GM18498 (cell line): ENCODE measurements at regions not wholly inside any gene's neighbourhood (a gene's known extent, or its start where the extent isn't known, plus 50 kb on each side); places are given as distances from the start of the nearest gene placed in this dataset.

Experiments used
- ATAC-seq: cut with Tn5 transposase; IDR thresholded peaks from one replicate; pipeline ENCODE4 v1.9.1; 2021; ENCODE audit warnings: mild to moderate bottlenecking, moderate library complexity; ENCODE audit not compliant: unreplicated experiment

DNA sequence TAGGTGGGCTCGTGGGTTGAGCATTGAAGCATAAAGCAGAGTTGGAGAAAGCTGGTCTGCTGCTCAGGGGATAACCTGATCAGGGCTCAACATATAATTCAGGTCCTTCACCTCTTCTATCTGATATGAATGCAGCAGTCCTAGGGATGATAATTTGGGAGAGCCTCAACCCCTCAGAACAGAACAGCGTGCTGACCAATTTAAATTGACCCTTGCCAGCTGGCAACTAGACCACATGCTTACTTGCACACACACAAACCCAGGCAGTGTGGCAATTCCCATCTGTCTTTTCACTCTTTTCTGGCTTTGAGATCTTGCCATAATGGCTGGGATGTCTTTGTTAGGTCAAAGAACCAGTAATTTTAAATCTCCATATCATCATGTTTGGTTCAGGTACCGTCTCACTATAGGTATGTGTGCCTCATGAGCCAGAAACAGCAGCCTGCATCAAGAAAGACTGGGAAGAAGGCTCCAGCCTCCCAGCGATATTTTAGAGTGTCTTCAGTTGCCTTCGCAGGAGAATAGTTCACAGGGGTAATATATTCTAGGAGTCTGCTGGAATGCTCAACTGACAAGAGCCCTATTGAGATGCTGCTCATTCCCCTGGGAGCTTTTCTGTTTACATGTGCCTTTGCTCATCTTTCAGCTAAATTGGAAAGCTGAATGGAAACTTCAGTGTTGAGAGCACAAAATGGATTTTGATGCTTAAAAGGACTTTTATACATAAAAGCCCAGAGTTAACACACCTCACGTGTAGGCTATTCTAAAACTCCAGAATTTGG is 497.6 kb downstream of the RASEF start:
- ATAC-seq: no peak

DNA sequence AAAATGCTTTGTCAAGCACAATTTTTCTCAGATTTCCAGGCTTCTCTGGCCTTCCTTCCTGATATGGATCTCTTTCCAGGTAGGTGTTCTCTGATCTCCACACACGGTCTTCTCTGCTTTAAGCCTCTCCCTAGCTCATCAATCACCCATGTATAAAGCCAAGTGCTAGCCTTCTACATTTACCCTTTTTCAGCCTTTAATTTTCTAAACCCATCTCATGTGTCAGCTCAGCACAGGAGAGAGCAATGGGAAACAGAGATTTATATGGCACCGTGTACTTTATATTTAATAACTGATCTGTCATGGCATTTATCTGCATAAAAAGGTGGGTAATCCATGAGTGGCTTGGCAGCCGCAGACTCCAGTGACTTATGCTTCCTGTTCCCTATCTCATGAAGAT is 495.0 kb downstream of the RASEF start:
- no peak for ATAC-seq

DNA sequence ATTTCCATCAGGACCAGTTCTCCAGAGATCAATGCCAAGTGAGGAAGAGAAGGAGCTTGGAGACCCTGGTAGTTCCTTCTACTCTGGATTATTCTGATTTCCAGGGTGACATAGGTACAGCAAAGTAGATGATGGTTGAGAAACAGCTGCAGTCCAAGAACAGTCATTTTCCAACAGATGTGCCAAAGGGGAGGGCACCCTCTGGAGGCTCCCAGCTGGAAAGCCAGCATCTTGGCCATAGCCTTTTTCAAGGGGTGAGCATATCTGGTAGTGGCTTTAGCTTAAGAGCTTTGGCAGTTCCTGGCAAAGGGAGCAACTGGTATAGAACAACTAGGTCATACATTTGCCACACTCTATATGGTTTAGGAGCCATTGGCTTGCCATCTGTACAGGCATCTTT is 492.7 kb downstream of the RASEF start:
- ATAC-seq: no peak

DNA sequence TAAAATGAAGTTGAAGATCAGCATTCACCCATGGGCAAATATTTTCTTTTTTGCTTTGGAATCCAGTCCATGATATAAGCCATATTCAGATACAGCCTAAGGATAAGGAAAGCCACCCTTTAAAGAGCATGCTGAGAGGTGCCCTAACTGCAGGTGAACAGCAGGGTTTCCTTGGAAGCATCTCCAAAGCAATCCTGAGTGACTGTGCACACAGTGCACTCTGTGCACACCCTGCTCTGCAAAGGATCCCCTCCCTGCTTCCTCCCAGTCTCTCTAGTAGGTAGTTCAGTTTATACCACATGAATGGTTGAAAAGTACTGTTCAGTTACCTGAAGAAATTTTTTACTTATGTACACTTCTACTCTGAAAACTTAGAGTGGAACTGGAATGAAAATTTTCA is 491.4 kb downstream of the RASEF start:
- ATAC-seq: no peak

DNA sequence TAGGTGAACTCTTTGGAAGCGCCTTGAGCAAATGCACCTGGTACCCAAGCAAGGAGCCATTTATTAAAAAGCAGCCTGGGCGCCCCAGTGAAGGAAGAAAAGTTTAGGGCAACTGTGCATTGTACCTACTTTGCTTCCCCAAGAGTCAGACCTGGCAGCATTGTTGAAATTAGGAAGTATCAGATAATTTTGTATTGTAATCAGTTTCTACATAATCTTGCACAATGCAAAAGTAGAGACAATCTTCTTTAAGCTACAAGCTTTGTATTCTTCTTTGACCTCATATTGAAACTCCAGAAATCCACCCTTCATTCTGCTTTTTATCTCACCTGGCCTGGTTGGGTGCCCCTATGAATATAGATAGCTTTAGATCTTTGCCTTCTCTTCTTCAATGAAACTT is 490.8 kb downstream of the RASEF start:
- no peak for ATAC-seq

DNA sequence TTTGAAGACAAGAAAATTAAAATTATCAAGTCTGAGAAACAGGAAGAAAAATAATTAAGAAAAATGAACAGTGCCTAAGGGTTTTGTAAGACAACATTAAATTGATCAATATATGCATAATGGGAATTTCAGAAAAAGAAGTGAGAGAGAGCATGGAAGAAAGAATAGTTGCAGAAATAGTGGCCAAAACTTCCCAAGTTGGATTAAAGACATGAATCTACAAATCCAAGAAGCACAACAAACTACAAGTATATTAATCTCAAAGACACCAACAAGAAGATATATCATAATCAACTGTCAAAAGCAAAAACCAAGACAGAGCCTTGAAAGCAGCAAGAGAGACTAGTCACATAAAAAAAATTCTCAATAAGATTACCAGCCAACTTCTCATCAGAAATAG is 488.0 kb downstream of the RASEF start:
- ATAC-seq: no peak

DNA sequence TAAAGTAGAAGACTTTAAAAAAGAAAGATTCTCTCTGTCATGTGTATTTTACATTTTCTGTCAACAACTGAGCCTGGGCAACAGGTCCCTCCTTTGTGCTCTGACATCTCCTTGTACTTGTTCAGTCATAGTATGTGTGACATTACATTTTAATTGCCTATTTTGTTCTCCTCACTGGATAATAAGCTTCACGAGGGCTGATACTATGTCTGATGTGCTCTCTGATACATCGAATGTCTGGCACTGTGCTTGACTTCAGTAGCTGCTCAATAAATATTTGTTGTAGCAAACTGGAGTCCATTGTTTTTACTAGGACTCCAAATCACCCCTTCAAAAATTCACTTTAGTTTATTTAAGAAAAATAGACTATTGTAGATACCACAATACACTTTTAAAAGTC is 482.0 kb downstream of the RASEF start:
- no peak for ATAC-seq

DNA sequence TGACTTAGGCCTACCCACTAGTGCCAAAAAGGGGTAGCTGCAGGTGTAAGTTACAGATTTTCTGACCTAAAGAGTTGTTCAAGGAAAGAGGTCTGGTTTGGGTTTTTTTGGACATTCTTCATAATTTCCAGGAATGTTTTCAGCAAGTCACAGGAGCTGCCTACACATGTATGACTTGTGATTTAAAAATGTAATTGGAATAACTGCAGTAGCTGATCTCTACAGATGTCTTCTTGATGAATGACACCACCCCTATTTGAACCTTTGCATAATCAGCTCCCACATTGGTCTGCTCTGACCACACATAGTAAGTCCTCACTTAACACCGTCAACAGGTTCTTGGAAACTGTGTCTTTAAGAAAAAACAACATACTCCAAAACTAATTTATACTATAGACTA is 481.4 kb downstream of the RASEF start:
- no peak for ATAC-seq

DNA sequence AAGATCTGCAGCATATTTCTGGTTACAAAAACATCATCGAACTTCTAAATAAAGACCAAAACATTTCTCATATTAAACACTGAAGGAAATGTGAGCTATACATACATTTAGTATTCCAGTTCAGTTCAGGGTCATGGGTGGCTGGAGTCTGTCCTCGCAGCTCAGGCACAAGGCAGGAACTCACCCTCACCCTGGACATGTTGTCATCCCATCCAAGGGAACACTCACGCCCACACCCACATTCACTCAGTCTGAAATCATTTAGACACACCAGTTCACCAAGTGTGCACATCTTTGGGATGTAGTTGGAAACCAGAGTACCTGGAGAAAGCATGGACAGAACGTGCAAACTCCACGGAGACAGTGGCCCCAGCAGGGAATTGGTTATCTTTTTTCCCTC is 481.0 kb downstream of the RASEF start:
- ATAC-seq: no peak

DNA sequence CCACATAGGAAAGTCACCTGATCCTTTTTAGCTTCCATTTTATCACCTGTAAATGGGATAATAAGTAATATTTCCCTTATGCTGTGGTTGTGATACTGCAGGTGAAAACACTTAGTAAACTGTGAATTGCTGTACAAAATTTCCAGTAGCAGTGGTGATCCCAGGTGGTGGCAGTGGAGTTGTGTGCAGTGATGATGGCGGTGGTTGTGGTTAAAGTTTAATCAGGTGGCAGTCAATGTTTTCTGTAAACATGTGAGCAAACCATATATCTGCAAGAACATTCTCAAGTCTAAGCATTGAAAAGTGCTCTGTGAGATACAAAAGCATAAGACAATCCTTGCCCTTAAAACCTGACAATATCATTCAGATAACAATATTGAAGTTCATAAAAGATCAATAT is 480.2 kb downstream of the RASEF start:
- no peak for ATAC-seq

DNA sequence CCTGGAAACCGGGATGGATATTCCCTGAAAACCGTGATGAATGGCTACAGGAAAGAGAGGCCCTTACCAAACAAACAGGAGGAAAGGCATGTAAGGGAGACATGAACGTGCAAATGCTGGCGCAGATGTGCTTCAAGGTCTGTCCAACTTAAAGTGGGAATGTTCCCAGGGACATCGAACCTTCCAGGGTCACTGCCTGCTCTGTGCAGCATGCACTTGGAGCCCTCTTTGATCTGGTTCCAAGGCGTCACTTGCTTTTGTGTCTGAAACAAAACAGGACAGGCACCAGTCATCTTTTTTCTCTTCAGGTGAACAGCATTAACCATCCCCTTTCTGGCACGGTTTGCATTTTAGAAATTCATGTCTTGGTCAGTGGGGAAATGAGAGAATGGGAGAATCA is 479.4 kb downstream of the RASEF start:
- no peak for ATAC-seq

DNA sequence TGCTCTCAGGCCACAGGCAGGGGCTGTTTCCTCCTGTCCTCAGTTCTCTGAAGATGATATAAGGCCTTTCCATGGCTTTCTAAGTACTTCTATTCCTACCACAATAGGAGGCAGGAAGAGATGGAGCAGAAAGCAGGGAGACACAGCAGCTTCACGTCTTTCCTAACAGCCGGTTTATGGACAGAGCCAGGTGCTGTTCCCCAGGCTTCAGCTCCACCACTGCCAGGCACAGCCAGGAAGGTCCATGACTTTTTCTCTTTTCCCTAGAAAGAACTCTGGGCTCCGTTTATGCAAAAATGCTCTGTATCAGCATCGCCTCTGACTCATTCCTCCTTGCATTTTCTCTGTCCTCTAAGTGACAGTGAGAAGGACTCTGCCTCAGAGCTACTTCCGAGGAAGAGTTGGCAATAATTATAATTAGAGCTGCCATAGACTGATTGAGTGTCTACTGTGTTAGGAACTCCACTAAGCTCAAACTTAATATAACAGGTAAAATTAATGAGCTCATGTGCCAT is 478.5 kb downstream of the RASEF start:
- no peak for ATAC-seq

DNA sequence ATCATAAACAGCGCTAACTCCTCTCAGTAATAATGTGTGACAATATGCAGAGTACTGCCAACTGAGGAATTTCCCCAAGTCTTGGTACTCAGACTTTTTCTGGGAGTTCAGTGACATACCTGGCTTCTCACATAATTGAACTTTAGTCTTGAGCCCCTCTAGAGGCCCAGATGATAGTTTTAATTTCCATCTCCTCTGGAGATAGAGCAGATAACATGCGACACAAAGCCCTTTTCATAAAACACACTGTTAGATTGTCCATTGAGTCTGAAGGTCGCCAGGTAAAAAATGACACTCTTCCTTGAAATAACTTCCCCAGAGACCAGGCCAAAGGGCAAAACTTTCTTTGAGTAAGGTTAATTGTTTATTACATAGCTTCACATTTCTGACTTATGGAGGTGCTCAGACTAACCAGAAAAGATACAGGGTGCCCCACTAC is 476.0 kb downstream of the RASEF start:
- ATAC-seq: no peak

DNA sequence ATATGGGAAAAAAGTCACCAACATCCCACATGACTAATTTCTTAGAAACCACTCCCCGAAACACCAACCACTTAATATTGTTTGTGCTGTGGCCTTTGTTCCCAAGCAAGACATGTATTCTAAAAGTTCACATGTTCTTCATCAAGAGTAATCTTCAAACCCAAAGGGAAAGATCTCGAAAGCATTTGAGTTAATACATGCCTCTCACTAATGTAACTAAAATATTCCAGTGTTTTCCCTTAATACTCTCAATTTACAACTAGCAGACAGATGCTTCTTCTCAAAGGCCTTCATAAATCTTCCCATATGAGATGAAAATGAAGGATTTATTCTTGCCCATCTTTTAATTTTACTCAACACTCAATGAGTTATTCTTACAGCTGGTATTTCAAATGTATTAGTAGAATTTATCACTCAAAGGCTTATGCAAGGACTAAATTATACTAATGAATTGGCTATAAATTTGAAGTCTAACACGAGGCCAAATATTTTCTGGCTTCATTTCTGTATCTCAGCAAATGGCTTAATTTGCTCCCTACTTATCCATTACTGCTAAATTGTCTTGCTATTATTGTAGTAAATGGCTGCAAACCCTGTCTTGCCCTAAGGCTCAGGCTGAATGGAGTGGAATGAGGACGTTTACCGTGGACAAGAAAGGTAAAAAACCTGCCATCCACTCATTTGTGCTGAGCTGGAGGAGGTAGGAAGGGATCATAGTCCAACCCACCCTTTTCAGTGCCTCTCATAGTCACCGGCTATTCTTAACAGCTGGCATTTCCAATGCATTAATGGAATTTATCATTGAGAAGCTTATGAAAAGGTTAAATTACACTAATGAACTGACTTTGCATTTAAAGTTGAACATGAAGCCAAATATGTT is 474.4 kb downstream of the RASEF start:
- ATAC-seq: no peak

DNA sequence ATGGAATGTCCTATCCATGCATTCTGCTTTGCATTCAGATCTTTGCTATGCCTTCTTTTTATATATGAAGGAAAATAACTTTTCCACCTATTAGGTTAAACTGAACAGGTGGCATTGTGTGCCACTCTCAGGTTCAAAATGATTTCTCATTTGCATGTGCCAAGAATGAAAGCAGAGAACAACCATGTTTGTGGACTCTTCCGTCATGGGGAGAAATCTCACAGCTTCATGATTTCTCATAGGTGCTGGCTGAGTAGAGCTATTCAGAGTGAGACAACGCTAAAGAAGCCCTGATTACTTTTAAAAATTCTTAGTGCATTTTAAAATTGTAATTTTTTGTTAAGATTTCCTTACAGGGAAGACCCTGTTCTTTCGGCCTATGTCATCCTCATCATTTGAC is 472.1 kb downstream of the RASEF start:
- no peak for ATAC-seq

DNA sequence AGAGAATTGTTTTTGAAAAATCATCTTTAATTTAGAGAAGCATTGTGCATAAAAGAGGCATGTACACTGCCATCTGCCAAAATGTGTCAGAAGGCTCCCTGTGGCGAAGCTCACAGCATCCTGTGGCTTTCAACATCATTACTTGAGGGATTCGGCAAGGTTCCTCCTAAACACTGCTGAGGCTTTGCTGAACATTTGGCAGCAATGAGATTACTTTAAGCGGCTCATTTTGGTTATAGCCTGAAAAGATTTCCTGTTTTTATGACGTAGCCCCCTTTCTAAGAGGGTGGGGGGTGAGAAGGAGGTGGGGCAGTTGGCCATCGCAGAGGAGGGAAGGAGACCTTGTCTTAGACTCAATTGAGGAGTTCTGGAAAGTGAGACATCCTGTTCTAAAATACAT is 469.4 kb downstream of the RASEF start:
- no peak for ATAC-seq

DNA sequence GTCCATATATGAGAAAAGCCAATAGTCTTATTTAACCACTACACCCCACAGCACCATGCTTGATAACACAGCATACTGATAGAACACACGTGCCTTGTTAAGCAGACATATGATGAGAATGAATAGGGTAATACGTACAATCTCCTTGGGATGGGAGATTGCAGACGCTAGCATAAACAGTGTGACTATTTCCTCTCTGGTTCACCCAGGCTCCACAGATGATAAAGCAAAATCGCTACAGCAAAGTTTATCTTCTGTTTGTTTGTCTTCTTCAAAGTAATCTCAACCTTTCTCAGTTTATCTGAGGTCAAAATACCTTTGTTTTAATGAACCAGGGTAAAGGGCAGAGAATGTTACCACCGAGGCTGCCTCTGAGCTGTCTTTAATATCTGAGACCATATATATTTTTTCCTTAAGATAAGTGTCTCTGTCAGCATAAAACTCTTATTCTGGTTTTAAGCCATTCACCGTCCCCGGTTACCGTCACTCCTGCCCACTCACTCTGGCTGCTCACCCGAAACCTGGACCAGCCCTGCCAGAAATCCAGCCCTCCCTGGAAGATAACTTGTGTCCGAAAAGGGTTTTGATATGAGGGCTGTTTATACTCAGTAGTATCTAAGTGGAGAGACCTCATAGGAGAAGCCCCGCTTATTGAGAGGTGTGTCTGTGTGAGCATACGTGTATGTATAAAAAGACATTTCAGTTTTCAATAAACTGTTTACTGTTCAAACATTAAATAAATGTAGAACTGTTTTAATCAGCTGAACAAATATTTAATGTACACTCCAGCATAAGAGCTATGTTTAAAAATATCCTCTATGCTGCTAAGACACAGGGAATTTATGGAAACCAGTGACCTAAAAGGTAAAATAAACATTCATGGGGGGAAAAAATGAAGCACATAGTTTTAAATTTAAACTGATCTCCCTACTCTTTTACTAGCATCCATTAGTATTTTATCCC is 465.4 kb downstream of the RASEF start:
- ATAC-seq: no peak

DNA sequence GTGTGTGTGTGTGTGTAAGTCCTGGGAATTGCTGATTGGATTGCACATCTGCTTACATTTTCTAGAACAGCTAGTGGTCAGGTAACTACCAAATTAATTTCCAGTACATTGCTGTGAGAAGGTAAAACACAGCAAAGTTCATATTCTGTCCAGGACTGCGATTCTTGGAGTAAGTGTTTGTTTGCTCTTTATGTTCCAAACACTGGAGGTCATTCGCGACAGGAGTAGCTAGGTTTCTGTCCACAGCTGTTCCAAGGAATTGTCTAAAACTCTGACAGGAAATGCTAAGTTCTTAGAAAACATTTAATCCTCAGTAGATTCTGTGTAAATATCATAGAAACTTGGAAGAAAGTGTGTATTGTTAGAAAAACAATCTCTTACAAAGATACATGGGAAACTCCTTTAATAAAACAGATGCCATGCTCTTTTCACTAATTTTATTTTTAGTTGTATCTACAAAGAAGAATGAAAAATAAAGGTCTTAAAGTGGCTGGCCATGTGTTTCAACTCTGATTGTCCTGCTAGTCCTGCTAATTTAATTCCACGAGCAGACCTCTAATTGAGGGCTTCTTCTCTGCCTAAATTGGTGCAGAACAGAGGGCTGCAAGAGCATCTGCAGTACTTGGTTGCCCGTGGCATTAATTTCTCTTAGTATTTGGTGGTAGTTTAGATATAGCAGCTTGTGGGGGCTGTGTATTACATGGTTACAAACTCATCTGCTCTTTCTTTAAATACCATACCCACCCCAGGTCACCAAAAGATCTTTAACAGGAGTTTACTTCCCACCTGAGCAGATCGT is 464.5 kb downstream of the RASEF start:
- ATAC-seq: no peak

DNA sequence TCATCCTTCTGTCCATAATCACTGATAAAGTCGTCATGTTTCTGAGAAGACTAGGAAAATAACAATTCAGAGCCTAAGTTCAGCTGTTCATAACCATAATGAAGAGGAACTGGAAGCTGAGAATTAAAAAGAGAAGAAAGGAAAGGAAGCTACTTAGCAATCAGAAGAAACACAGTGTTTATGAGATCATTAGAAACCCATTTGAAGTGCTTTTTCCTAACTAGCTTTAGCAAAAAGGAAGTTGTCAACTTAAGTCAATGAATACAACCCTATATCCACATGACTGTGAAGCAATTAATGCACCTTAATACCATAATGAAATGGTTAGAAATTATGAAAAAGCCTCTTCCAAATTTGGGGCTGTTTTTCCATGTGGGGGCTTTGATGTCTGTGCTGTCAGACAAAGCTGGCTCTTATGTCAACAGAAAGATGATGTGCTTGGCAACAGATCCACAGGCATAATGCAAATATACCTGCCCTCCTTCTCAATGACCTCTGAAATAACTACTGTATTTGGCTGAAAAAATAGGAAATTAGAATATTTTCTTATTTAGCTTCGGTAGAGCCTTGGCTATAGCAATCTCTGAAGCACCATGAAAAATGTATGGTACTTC is 463.5 kb downstream of the RASEF start:
- ATAC-seq: no peak
